K562 (cell line): ENCODE measurements at regions not wholly inside any gene's neighbourhood (a gene's known extent, or its start where the extent isn't known, plus 50 kb on each side); places are given as distances from the start of the nearest gene placed in this dataset.
A peak's percentile ranks its signal among the peaks of the same experiment; 100 is the strongest.

Source experiments
- ASH1L ChIP-seq: fragments of 450-650 bp; IDR thresholded peaks from 2 replicates; pipeline ENCODE4 v1.6.1; 2018; ENCODE audit warnings: borderline replicate concordance, mild to moderate bottlenecking, low read depth; ENCODE audit not compliant: partially characterized antibody
- BACH1 ChIP-seq: fragments of 200-800 bp; sonication (Bioruptor generic); IDR thresholded peaks from 2 replicates; pipeline ENCODE4 v1.6.1; 2016; ENCODE audit warnings: missing genetic modification characterization, missing compliant biosample characterization
- CEBPG ChIP-seq, 3 experiments: fragments of 200-800 bp in 1 of 3; sonication (Bioruptor generic) in 1 of 3; sonication (generic) in 1 of 3; formaldehyde crosslinking in 1 of 3; IDR thresholded peaks in 2 of 3; conservative IDR thresholded peaks in 1 of 3; 2 replicates each; pipeline versions ENCODE4 v1.6.1 to v1.8.0; 2016 to 2022; ENCODE audit warnings: missing compliant biosample characterization in 2 of 3, missing genetic modification characterization in 2 of 3, mild to moderate bottlenecking in 1 of 3, missing genetic modification reagents in 1 of 3
- FOXJ3 ChIP-seq: sonication (generic); formaldehyde crosslinking; IDR thresholded peaks from 2 replicates; pipeline ENCODE4 v1.4.0; 2020; ENCODE audit warnings: mild to moderate bottlenecking, missing genetic modification reagents
- HDAC1 ChIP-seq, 2 experiments: fragments of 450-650 bp; IDR thresholded peaks; 2 replicates each; pipeline ENCODE4 v1.6.1; 2016 to 2017; ENCODE audit warnings: inconsistent platforms in 1 of 2, mild to moderate bottlenecking in 1 of 2, moderate library complexity in 1 of 2
- HIVEP1 ChIP-seq: fragments of 250-450 bp; sonication (Bioruptor Pico); IDR thresholded peaks from 2 replicates; pipeline ENCODE4 v1.4.0; 2020; ENCODE audit warnings: mild to moderate bottlenecking
- HMGN3 ChIP-seq: IDR thresholded peaks from 2 replicates; pipeline ENCODE4 v1.6.1; 2011; ENCODE audit warnings: borderline replicate concordance, low read depth, mild to moderate bottlenecking, mixed read lengths, low read length; ENCODE audit not compliant: insufficient read length; ENCODE audit errors: extremely low read depth
- MAX ChIP-seq: sonication (generic); formaldehyde crosslinking; IDR thresholded peaks from 2 replicates; pipeline ENCODE4 v1.9.0; 2022; ENCODE audit warnings: mild to moderate bottlenecking, missing genetic modification reagents
- MTA2 ChIP-seq: fragments of 450-650 bp; IDR thresholded peaks from 2 replicates; pipeline ENCODE4 v1.6.1; 2016; ENCODE audit warnings: low read depth
- MYBL2 ChIP-seq, 2 experiments: fragments of 450-650 bp in 1 of 2; sonication (generic) in 1 of 2; formaldehyde crosslinking in 1 of 2; IDR thresholded peaks; 2 replicates each; pipeline versions ENCODE4 v1.6.1 to v1.8.1; 2017 to 2022; ENCODE audit warnings: borderline replicate concordance in 1 of 2, inconsistent platforms in 1 of 2, low read depth in 1 of 2, mild to moderate bottlenecking in 1 of 2, missing genetic modification reagents in 1 of 2, moderate library complexity in 1 of 2
- NFIX ChIP-seq: fragments of 250-450 bp; sonication (Bioruptor Pico); IDR thresholded peaks from 2 replicates; pipeline ENCODE4 v1.4.0; 2020; ENCODE audit warnings: low read depth, mild to moderate bottlenecking, moderate library complexity
- OTX1 ChIP-seq: fragments of 450-650 bp; formaldehyde crosslinking; IDR thresholded peaks from 2 replicates; pipeline ENCODE4 v1.4.0; 2022; ENCODE audit warnings: mild to moderate bottlenecking
- RBM14 ChIP-seq: fragments of 200-400 bp; formaldehyde crosslinking; IDR thresholded peaks from 2 replicates; pipeline ENCODE4 v1.6.1; 2018; ENCODE audit warnings: low read depth, mild to moderate bottlenecking, low read length, moderate library complexity, borderline replicate concordance; ENCODE audit not compliant: insufficient read depth
- RFX1 ChIP-seq: fragments of 450-650 bp; IDR thresholded peaks from 2 replicates; pipeline ENCODE4 v1.6.1; 2016; ENCODE audit warnings: mild to moderate bottlenecking, moderate library complexity
- RUNX1 ChIP-seq: sonication (generic); IDR thresholded peaks from 2 replicates; pipeline ENCODE4 v1.6.1; 2016; ENCODE audit warnings: antibody characterized with exemption, low read depth
- SAP30 ChIP-seq: fragments of 200-600 bp; sonication (generic); IDR thresholded peaks from 2 replicates; pipeline ENCODE4 v1.6.1; 2012; ENCODE audit warnings: borderline replicate concordance, low read depth, mild to moderate bottlenecking, moderate library complexity, low read length, control low read depth, inconsistent platforms; ENCODE audit not compliant: insufficient read depth, poor library complexity, severe bottlenecking
- SETDB1 ChIP-seq: IDR thresholded peaks from one replicate; pipeline ENCODE4 v1.6.1; 2012; ENCODE audit warnings: low read length, control low read depth, inconsistent platforms
- SIN3B ChIP-seq: fragments of 450-650 bp; IDR thresholded peaks from 2 replicates; pipeline ENCODE4 v1.6.1; 2017; ENCODE audit warnings: low read depth, mild to moderate bottlenecking, moderate library complexity
- SPI1 ChIP-seq: IDR thresholded peaks from 2 replicates; pipeline ENCODE4 v1.6.1; 2011; ENCODE audit warnings: low read depth, low read length, control low read depth, borderline replicate concordance
- TCF3 ChIP-seq: sonication (generic); formaldehyde crosslinking; IDR thresholded peaks from 2 replicates; pipeline ENCODE4 v1.4.0; 2020; ENCODE audit warnings: mild to moderate bottlenecking, missing genetic modification reagents
- TRIM24 ChIP-seq, 2 experiments: fragments of 450-650 bp; IDR thresholded peaks; 2 replicates each; pipeline ENCODE4 v1.6.1; 2016
- YY1 ChIP-seq, 3 experiments: IDR thresholded peaks; 2 replicates each; pipeline ENCODE4 v1.6.1; 2011; ENCODE audit warnings: low read length in 2 of 3, mild to moderate bottlenecking in 2 of 3, moderate library complexity in 2 of 3, borderline replicate concordance in 1 of 3, control low read depth in 1 of 3, low read depth in 1 of 3; ENCODE audit not compliant: insufficient read depth in 3 of 3, insufficient replicate concordance in 2 of 3, control insufficient read depth in 1 of 3, insufficient read length in 1 of 3; ENCODE audit errors: extremely low read depth in 1 of 3
- ZFP30 ChIP-seq: fragments of 250-450 bp; sonication (Bioruptor Pico); IDR thresholded peaks from 2 replicates; pipeline ENCODE4 v1.8.0; 2022; ENCODE audit warnings: moderate library complexity, mild to moderate bottlenecking, inconsistent platforms, borderline replicate concordance
- ZNF146 ChIP-seq: IDR thresholded peaks from one replicate; pipeline ENCODE4 v1.6.1; 2018; ENCODE audit warnings: missing compliant biosample characterization; ENCODE audit not compliant: unreplicated experiment
- ZNF174 ChIP-seq: fragments of 250-450 bp; sonication (Bioruptor Pico); IDR thresholded peaks from 2 replicates; pipeline ENCODE4 v1.4.0; 2020; ENCODE audit warnings: mild to moderate bottlenecking
- ZNF274 ChIP-seq: IDR thresholded peaks from 2 replicates; pipeline ENCODE4 v1.6.1; 2011; ENCODE audit warnings: low read depth, mild to moderate bottlenecking, low read length, moderate library complexity, borderline replicate concordance
- ZNF311 ChIP-seq: fragments of 250-450 bp; sonication (Bioruptor Pico); IDR thresholded peaks from 2 replicates; pipeline ENCODE4 v1.4.0; 2020; ENCODE audit warnings: mild to moderate bottlenecking, moderate library complexity
- ZNF668 ChIP-seq: fragments of 250-450 bp; sonication (Bioruptor Pico); IDR thresholded peaks from 2 replicates; pipeline ENCODE4 v1.8.0; 2022; ENCODE audit warnings: mild to moderate bottlenecking, inconsistent platforms
- ZNF717 ChIP-seq: fragments of 250-450 bp; sonication (Bioruptor Pico); IDR thresholded peaks from 2 replicates; pipeline ENCODE4 v1.5.0; 2021
- TF ChIP-seq, protein P1 (sequence below): conservative IDR thresholded peaks from 2 replicates; pipeline ENCODE4 v1.6.1; 2011; ENCODE audit warnings: low read depth, mild to moderate bottlenecking, low read length; ENCODE audit not compliant: control insufficient read depth

DNA sequence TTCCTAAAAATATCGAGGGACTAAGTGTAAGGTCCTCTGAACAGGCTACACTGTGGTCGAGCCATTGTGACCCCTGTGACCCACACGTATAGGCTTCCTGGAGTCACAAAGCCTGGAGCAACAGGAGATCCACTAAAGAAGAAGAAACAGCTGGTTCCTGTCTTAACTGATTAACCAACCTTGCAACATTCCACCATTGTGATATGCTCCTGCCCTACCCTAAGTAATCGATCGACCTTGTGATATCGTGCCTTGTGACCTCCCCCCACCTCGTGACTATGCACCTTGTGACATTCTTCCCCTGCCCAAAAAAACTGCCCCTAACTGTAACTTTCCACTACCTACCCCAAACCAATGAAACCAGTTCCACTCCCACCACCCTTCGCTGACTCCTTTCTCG lies 304.6 kb upstream of the FAM78B start (continued):
- no peak for TF ChIP-seq RBM14
- TF ChIP-seq ZNF668, result no peak
- TF ChIP-seq HIVEP1 (CRISPR knock-in tag), result no peak
- no peak for TF ChIP-seq SIN3B
- TF ChIP-seq SETDB1, result no peak
- no peak for TF ChIP-seq MYBL2 (IDR thresholded peaks at IDR 0.05; ENCODE audit: low read depth)
- no peak for TF ChIP-seq MYBL2 (CRISPR knock-in tag; IDR thresholded peaks at IDR 0.05; ENCODE audit: borderline replicate concordance)
- no peak for TF ChIP-seq NFIX (CRISPR knock-in tag)
- 0 out of 2 replicates have a peak, but pooled peaks have one; percentile 7 for TF ChIP-seq TCF3
- TF ChIP-seq ZNF274, result no peak
- TF ChIP-seq HDAC1 (IDR thresholded peaks at IDR 0.05), result no peak
- TF ChIP-seq MTA2, result no peak
- no peak for TF ChIP-seq YY1 (IDR thresholded peaks at IDR 0.05; ENCODE audit: borderline replicate concordance in 1 of 3, control insufficient read depth in 1 of 3, extremely low read depth in 1 of 3, insufficient read depth in 3 of 3, insufficient read length in 1 of 3, insufficient replicate concordance in 2 of 3, low read depth in 1 of 3, low read length in 2 of 3)
- no peak for TF ChIP-seq RFX1
- no peak for TF ChIP-seq MAX (CRISPR knock-in tag)
- TF ChIP-seq TRIM24 (IDR thresholded peaks at IDR 0.05), result peak in 1 of 2 experiments; percentile 29; a peak in 1 of 4 replicates
- no peak for TF ChIP-seq ZNF146 (CRISPR knock-in tag)
- TF ChIP-seq ASH1L, result no peak
- TF ChIP-seq HMGN3, result no peak
- TF ChIP-seq, protein P1, sequence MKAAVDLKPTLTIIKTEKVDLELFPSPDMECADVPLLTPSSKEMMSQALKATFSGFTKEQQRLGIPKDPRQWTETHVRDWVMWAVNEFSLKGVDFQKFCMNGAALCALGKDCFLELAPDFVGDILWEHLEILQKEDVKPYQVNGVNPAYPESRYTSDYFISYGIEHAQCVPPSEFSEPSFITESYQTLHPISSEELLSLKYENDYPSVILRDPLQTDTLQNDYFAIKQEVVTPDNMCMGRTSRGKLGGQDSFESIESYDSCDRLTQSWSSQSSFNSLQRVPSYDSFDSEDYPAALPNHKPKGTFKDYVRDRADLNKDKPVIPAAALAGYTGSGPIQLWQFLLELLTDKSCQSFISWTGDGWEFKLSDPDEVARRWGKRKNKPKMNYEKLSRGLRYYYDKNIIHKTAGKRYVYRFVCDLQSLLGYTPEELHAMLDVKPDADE, result no peak
- TF ChIP-seq SPI1, result no peak
- TF ChIP-seq ZFP30 (CRISPR knock-in tag), result no peak
- no peak for TF ChIP-seq ZNF717 (CRISPR knock-in tag)
- no peak for TF ChIP-seq ZNF311 (CRISPR knock-in tag)
- TF ChIP-seq OTX1, result no peak
- no peak for TF ChIP-seq ZNF174
- no peak for TF ChIP-seq CEBPG (CRISPR knock-in tag; IDR thresholded peaks at IDR 0.05)
- no peak for TF ChIP-seq CEBPG (tag; conservative IDR thresholded peaks at IDR 0.05 in 1 of 2, IDR thresholded peaks at IDR 0.05 in 1 of 2)
- TF ChIP-seq FOXJ3, result no peak
- no peak for TF ChIP-seq RUNX1
- TF ChIP-seq SAP30, result no peak
- TF ChIP-seq BACH1 (tag), result no peak
